Tibial artery (tissue), 4 donors: ENCODE measurements at regions not wholly inside any gene's neighbourhood (a gene's known extent, or its start where the extent isn't known, plus 50 kb on each side); places are given as distances from the start of the nearest gene placed in this dataset.

ENCODE experiments used
- DNase-seq, 2 donors: peaks; one replicate each; pipeline ENCODE4 v3.0.0-alpha.2; 2019
- H3K27ac ChIP-seq, 2 donors: fragments of 200-600 bp; sonication (generic) in 1 of 2; 1 replicate in 1 of 2; 2 replicates in 1 of 2; pipeline ENCODE4 v1.5.1; 2018 to 2019; ENCODE audit warnings: mild to moderate bottlenecking in 1 of 2
- H3K27me3 ChIP-seq, 2 donors: fragments of 200-600 bp; sonication (generic) in 1 of 2; one replicate each; pipeline versions ENCODE4 v1.5.1 to v1.6.0; 2016 to 2019
- H3K36me3 ChIP-seq, 3 donors: fragments of 200-600 bp; sonication (generic) in 2 of 3; one replicate each; pipeline ENCODE4 v1.5.1; 2016 to 2019; ENCODE audit warnings: mild to moderate bottlenecking in 2 of 3
- H3K4me1 ChIP-seq, 4 donors: fragments of 200-600 bp; sonication (generic) in 2 of 4; 1 replicate in 3 of 4; 2 replicates in 1 of 4; pipeline ENCODE4 v1.5.1; 2016 to 2019
- H3K4me3 ChIP-seq, 2 donors: fragments of 200-600 bp; sonication (generic) in 1 of 2; 1 replicate in 1 of 2; 2 replicates in 1 of 2; pipeline ENCODE4 v1.5.1; 2018 to 2019; ENCODE audit warnings: mild to moderate bottlenecking in 2 of 2
- H3K9me3 ChIP-seq, 3 donors: fragments of 200-600 bp; sonication (generic) in 1 of 3; one replicate each; pipeline ENCODE4 v1.5.1; 2016 to 2019
- intact Hi-C: fragments of 100-400 bp; cut with DNase I; formaldehyde crosslinking; loops from one replicate; pipeline ENCODE4 v1.15.0; 2023; ENCODE audit warnings: low total_unique reads
- TF ChIP-seq, protein P1 (sequence below), 2 experiments: fragments of 200-600 bp in 1 of 2; fragments of 450-650 bp in 1 of 2; IDR thresholded peaks; one replicate each; pipeline ENCODE4 v1.5.1; 2017 to 2019; ENCODE audit warnings: antibody characterized with exemption in 2 of 2, mild to moderate bottlenecking in 1 of 2, moderate library complexity in 1 of 2

DNA sequence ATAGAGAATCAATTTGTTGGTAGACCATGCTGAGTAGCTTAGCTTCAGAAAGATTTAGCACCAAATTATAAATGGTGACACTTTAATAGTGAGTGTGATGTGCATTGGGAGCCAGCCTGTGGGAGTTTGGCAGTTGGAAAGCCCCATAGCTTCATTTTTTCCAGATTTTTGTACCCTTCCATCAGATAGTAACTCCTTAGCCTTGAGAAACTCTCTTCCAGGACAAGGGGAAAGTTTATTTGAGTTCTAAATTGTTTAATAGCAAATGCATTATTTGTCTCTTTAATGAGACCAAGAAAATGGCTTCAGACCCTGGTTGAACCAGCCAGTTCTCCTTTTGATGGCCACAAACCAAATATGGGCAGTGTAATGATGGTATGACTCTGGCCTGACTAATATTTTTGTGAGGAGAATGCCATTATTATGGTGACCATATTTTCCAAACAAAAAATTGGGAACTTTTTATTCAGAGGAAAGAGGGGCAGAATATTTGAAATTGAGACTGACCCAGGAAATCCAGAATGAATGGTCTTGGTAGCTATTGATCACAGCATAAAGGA lies 49.8 kb downstream of the PLCE1 start:
- Histone ChIP-seq H3K27me3 (no peaks in the 10 kb centered on the region), H3K4me1 (no peaks in the 10 kb centered on the region), H3K4me3 (no peak overlapping the region), H3K9me3 (no peaks in the 10 kb centered on the region), H3K36me3 (no peaks in the 10 kb centered on the region), H3K27ac (no peak overlapping the region)
- TF ChIP-seq, protein P1, sequence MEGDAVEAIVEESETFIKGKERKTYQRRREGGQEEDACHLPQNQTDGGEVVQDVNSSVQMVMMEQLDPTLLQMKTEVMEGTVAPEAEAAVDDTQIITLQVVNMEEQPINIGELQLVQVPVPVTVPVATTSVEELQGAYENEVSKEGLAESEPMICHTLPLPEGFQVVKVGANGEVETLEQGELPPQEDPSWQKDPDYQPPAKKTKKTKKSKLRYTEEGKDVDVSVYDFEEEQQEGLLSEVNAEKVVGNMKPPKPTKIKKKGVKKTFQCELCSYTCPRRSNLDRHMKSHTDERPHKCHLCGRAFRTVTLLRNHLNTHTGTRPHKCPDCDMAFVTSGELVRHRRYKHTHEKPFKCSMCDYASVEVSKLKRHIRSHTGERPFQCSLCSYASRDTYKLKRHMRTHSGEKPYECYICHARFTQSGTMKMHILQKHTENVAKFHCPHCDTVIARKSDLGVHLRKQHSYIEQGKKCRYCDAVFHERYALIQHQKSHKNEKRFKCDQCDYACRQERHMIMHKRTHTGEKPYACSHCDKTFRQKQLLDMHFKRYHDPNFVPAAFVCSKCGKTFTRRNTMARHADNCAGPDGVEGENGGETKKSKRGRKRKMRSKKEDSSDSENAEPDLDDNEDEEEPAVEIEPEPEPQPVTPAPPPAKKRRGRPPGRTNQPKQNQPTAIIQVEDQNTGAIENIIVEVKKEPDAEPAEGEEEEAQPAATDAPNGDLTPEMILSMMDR (IDR thresholded peaks at IDR 0.05): no peak
- intact Hi-C loops: no loop called here
- no peak for DNase-seq

DNA sequence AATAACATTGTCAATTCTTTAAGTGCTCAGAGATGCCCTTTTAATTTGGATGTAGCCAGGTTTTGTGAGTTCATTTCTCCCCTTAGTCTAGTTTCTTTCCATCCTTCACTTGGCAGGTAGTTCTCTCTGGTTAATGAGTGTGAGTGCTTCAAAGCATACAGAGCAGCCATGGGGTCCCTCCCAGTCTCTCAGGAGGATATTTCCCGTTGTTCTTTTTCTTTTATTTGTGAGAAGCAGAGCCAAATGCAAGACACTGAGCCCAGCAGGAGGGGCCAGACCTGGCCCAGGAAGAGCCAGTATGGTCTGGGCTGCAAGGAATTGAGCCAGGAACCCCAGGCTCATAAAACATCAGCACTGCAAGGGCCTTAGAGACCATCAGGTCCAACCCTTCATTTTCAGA lies 52.4 kb downstream of the PLCE1 start:
- Histone ChIP-seq H3K4me3 (no peak overlapping the region), H3K27me3 (no peaks in the 10 kb centered on the region), H3K36me3 (no peaks in the 10 kb centered on the region), H3K27ac (no peak overlapping the region), H3K9me3 (no peaks in the 10 kb centered on the region), H3K4me1 (no peaks in the 10 kb centered on the region)
- no peak for DNase-seq
- intact Hi-C loops: no loop called here
- TF ChIP-seq, protein P1 (IDR thresholded peaks at IDR 0.05): no peak

DNA sequence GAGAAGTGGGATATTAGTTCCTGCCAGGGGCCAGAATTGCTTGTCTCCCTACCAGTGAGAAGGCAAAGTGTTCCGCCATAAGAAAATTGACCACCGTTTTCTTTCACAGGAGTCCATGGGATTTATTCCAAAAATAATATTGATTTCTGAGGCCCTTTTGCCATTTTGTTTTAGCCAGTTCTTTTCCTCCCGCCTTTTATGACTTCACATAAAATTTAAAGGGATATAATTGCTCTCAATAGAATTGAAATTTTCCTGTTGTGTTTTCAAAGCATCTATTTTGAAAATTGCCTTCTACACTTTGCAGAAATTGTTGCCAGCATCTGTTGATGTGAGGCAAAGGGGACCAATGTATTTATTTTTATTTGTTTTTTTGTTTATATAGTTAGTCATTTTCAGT lies 53.6 kb downstream of the PLCE1 start:
- Histone ChIP-seq H3K27me3 (no peaks in the 10 kb centered on the region), H3K27ac (no peak overlapping the region), H3K4me3 (no peak overlapping the region), H3K36me3 (no peaks in the 10 kb centered on the region), H3K9me3 (no peaks in the 10 kb centered on the region), H3K4me1 (no peaks in the 10 kb centered on the region)
- TF ChIP-seq, protein P1 (IDR thresholded peaks at IDR 0.05): no peak
- no peak for DNase-seq
- intact Hi-C loops: no loop called here

DNA sequence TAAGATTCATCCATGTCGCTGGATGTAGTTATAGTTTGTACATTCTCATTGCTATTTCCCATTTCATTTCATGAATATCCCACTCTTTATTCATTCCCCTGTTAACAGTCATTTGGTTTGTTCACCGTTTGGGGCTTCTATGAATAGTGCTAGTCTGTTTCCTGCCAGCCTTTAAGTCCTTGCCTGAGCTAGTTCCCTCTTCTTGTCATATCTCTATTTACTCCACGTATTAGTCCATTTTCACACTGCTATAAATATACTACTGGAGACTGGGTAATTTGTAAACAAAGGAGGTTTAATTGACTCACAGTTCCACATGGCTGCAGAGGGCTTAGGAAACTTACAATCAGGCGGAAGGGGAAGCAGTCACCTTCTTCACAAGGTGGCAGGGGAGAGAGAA lies 56.2 kb downstream of the PLCE1 start:
- Histone ChIP-seq H3K36me3 (no peaks in the 10 kb centered on the region), H3K4me1 (peaks cover 0 to 11% (median 0%) of the 10 kb centered on the region in 4 donors), H3K9me3 (no peaks in the 10 kb centered on the region), H3K27me3 (no peaks in the 10 kb centered on the region), H3K27ac (no peak overlapping the region), H3K4me3 (no peak overlapping the region)
- TF ChIP-seq, protein P1 (IDR thresholded peaks at IDR 0.05): no peak
- intact Hi-C loops: no loop called here
- no peak for DNase-seq

DNA sequence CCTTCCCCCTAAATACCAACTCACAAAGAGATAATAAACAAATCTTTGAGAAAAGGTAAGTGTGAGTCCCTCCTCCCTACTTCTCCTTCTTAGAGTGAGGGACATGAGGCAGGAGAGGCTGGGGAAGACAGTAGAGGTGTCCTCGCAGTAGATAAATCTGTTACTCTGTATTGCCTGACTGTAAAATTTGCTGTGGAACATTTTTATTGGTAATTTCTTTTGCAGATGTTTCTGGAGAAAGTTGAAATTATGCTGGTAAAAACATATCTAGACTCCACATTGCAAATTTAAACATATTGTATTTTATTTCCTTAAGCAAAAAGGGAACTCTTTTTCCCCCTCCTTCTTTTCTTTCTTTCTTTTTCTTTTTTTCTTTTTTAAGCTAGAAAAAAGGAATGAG lies 58.5 kb downstream of the PLCE1 start:
- Histone ChIP-seq H3K4me1 (peaks cover 0 to 11% (median 0%) of the 10 kb centered on the region in 4 donors), H3K4me3 (no peak overlapping the region), H3K27ac (no peak overlapping the region), H3K9me3 (no peaks in the 10 kb centered on the region), H3K36me3 (no peaks in the 10 kb centered on the region), H3K27me3 (no peaks in the 10 kb centered on the region)
- intact Hi-C loops: no loop called here
- no peak for DNase-seq
- TF ChIP-seq, protein P1 (IDR thresholded peaks at IDR 0.05): no peak
